H9 (cell line): ENCODE measurements at regions not wholly inside any gene's neighbourhood (a gene's known extent, or its start where the extent isn't known, plus 50 kb on each side); places are given as distances from the start of the nearest gene placed in this dataset.

Experiments
- DNase-seq: peaks from one replicate; pipeline ENCODE4 v3.0.0-alpha.2; 2017
- H2AFZ ChIP-seq: one replicate; pipeline ENCODE4 v1.6.1; 2013; ENCODE audit warnings: mild to moderate bottlenecking, low read length, control low read depth, moderate library complexity
- H2AK5ac ChIP-seq: 2 replicates; pipeline ENCODE4 v1.6.1; 2013; ENCODE audit warnings: low read length, control low read depth, mixed read lengths; ENCODE audit not compliant: insufficient read length
- H2BK120ac ChIP-seq: one replicate; pipeline ENCODE4 v1.6.1; 2013; ENCODE audit warnings: low read depth, mild to moderate bottlenecking, low read length, control low read depth, inconsistent platforms; ENCODE audit not compliant: poor library complexity, severe bottlenecking
- H2BK12ac ChIP-seq: 2 replicates; pipeline ENCODE4 v1.6.1; 2013; ENCODE audit warnings: low read length, control low read depth, mixed read lengths, low read depth; ENCODE audit not compliant: insufficient read length
- H2BK15ac ChIP-seq: 2 replicates; pipeline ENCODE4 v1.6.1; 2013; ENCODE audit warnings: low read depth, low read length, control low read depth
- H2BK20ac ChIP-seq: one replicate; pipeline ENCODE4 v1.6.1; 2013; ENCODE audit warnings: low read depth, mild to moderate bottlenecking, low read length, control low read depth, inconsistent platforms; ENCODE audit not compliant: poor library complexity, severe bottlenecking
- H2BK5ac ChIP-seq: 2 replicates; pipeline ENCODE4 v1.6.1; 2013; ENCODE audit warnings: low read length, control low read depth, mixed read lengths; ENCODE audit not compliant: insufficient read length
- H3K14ac ChIP-seq: 2 replicates; pipeline ENCODE4 v1.6.1; 2013; ENCODE audit warnings: low read length, control low read depth; ENCODE audit not compliant: insufficient read depth
- H3K18ac ChIP-seq: 2 replicates; pipeline ENCODE4 v1.6.1; 2013; ENCODE audit warnings: low read depth, mild to moderate bottlenecking, mixed read lengths, low read length, control low read depth; ENCODE audit not compliant: insufficient read length
- H3K23ac ChIP-seq: 2 replicates; pipeline ENCODE4 v1.6.1; 2013; ENCODE audit warnings: low read length, control low read depth, mixed read lengths, low read depth; ENCODE audit not compliant: insufficient read length
- H3K23me2 ChIP-seq: 2 replicates; pipeline ENCODE4 v1.6.1; 2013; ENCODE audit warnings: low read depth, mild to moderate bottlenecking, mixed read lengths, low read length, control low read depth; ENCODE audit not compliant: insufficient read length, poor library complexity, severe bottlenecking
- H3K27ac ChIP-seq: 2 replicates; pipeline ENCODE4 v1.5.1; 2013; ENCODE audit warnings: low read length, control low read depth, mixed read lengths, low read depth; ENCODE audit not compliant: insufficient read length
- H3K27me3 ChIP-seq: 2 replicates; pipeline ENCODE4 v1.6.1; 2013; ENCODE audit warnings: low read length, control low read depth, inconsistent platforms; ENCODE audit not compliant: insufficient read depth
- H3K4ac ChIP-seq: 2 replicates; pipeline ENCODE4 v1.6.1; 2013; ENCODE audit warnings: low read depth, mild to moderate bottlenecking, control low read depth, inconsistent platforms, low read length, moderate library complexity
- H3K4me1 ChIP-seq: 2 replicates; pipeline ENCODE4 v1.6.1; 2013; ENCODE audit warnings: low read length, control low read depth, inconsistent platforms; ENCODE audit not compliant: insufficient read depth
- H3K4me2 ChIP-seq: 2 replicates; pipeline ENCODE4 v1.6.1; 2013; ENCODE audit warnings: low read length, control low read depth, mixed read lengths; ENCODE audit not compliant: insufficient read length, insufficient read depth
- H3K56ac ChIP-seq: 2 replicates; pipeline ENCODE4 v1.6.1; 2013; ENCODE audit warnings: low read depth, mild to moderate bottlenecking, mixed read lengths, low read length, control low read depth; ENCODE audit not compliant: insufficient read length
- H3K79me1 ChIP-seq: 2 replicates; pipeline ENCODE4 v1.6.1; 2013; ENCODE audit warnings: low read depth, mild to moderate bottlenecking, moderate library complexity, low read length, control low read depth, inconsistent platforms; ENCODE audit not compliant: insufficient read depth, poor library complexity, severe bottlenecking
- H3K79me2 ChIP-seq: 2 replicates; pipeline ENCODE4 v1.6.1; 2013; ENCODE audit warnings: low read length, control low read depth, inconsistent platforms; ENCODE audit not compliant: insufficient read depth
- H3K9ac ChIP-seq: 2 replicates; pipeline ENCODE4 v1.6.1; 2013; ENCODE audit warnings: low read length, control low read depth, mixed read lengths; ENCODE audit not compliant: insufficient read length; ENCODE audit errors: extremely low read depth
- H3K9me3 ChIP-seq: one replicate; pipeline ENCODE4 v1.6.1; 2013; ENCODE audit warnings: low read depth, low read length, inconsistent platforms; ENCODE audit not compliant: control insufficient read depth
- H3T11ph ChIP-seq: one replicate; pipeline ENCODE4 v1.6.1; 2013; ENCODE audit warnings: mild to moderate bottlenecking, low read length, control low read depth, inconsistent platforms
- H4K20me1 ChIP-seq: one replicate; pipeline ENCODE4 v1.6.1; 2013; ENCODE audit not compliant: control insufficient read depth, insufficient read length, insufficient read depth
- H4K5ac ChIP-seq: 2 replicates; pipeline ENCODE4 v1.6.1; 2013; ENCODE audit warnings: low read depth, mild to moderate bottlenecking, mixed read lengths, low read length, control low read depth; ENCODE audit not compliant: insufficient read length
- H4K8ac ChIP-seq: replicated peaks from 2 replicates; pipeline ENCODE4 v1.6.1; 2013; ENCODE audit warnings: low read length, control low read depth, mixed read lengths, low read depth; ENCODE audit not compliant: insufficient read length
- H4K91ac ChIP-seq: 2 replicates; pipeline ENCODE4 v1.6.1; 2013; ENCODE audit warnings: low read depth, mild to moderate bottlenecking, moderate library complexity, mixed read lengths, low read length, control low read depth; ENCODE audit not compliant: insufficient read length
- H3K27ac Mint-ChIP-seq, 3 experiments: 2 replicates in 2 of 3; 3 replicates in 1 of 3; pipeline ENCODE4 v1.8.0; 2020 to 2021; ENCODE audit warnings: mixed read lengths in 3 of 3, mild to moderate bottlenecking in 1 of 3, moderate library complexity in 1 of 3
- H3K27me3 Mint-ChIP-seq: 2 replicates; pipeline ENCODE4 v1.8.0; 2021; ENCODE audit warnings: low read depth, mild to moderate bottlenecking, moderate library complexity, mixed read lengths
- H3K36me3 Mint-ChIP-seq, 3 experiments: 2 replicates in 2 of 3; 3 replicates in 1 of 3; pipeline ENCODE4 v1.8.0; 2020 to 2021; ENCODE audit warnings: low read depth in 3 of 3, mixed read lengths in 3 of 3; ENCODE audit not compliant: insufficient read depth in 1 of 3
- H3K4me1 Mint-ChIP-seq, 2 experiments: 2 replicates each; pipeline ENCODE4 v1.8.0; 2020; ENCODE audit warnings: mixed read lengths in 2 of 2
- H3K4me3 Mint-ChIP-seq, 2 experiments: 2 replicates in 1 of 2; 3 replicates in 1 of 2; pipeline ENCODE4 v1.8.0; 2020 to 2021; ENCODE audit warnings: mild to moderate bottlenecking in 2 of 2, mixed read lengths in 2 of 2, moderate library complexity in 1 of 2
- H3K9me3 Mint-ChIP-seq, 2 experiments: 2 replicates in 1 of 2; 3 replicates in 1 of 2; pipeline ENCODE4 v1.8.0; 2020; ENCODE audit warnings: mild to moderate bottlenecking in 2 of 2, mixed read lengths in 2 of 2, moderate library complexity in 1 of 2
- WGBS: extraction: QIAGEN DNeasy Blood & Tissue Kit; methylation state at CpG from one replicate; pipeline ENCODE4 v1.1.7; 2013; ENCODE audit warnings: missing lambda C conversion rate, low lambda C conversion rate, mixed read lengths; ENCODE audit not compliant: insufficient read length; ENCODE audit errors: extremely low coverage; 5-methylcytosine and 5-hydroxymethylcytosine counted together
- TF ChIP-seq, protein P1 (sequence below): fragments of 200-600 bp; sonication (generic); conservative IDR thresholded peaks from 3 replicates; pipeline ENCODE4 v1.8.0; 2021; ENCODE audit warnings: antibody characterized with exemption, mild to moderate bottlenecking

DNA sequence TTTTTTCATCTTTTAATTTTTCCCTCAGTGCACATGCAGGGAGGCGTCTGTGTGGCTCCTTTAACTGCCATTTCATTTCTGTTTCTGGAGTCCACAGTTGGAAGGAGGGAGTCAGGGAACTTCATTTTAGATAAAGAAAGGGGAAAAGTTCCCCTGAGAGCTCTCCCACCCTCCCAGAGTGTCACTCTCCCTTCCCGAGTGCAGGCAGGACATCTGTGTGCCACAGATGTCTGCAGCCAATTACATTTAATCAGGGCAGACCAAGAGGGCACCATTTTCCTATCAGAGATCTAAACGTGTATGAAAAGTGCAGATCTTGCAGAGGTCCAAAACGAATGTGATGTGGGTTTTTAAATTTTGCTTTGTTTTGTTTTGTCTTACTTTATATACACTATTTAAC, 96.6 kb downstream of the PXDC1 start:
- Histone ChIP-seq H3K18ac (no peak overlapping the region), H4K20me1 (no peaks in the 10 kb centered on the region)
- H3K4me3 Mint-ChIP-seq, result no peak overlapping the region

More for the DNA sequence above, 96.6 kb downstream of the PXDC1 start:
- H3K27me3 ChIP-seq, result no peaks in the 10 kb centered on the region
- no peak overlapping the region for H3K27ac ChIP-seq
- H3K9ac ChIP-seq, result no peak overlapping the region
- no peaks in the 10 kb centered on the region for H3K36me3 Mint-ChIP-seq
- H2AFZ ChIP-seq, result no peak overlapping the region
- H3K23ac ChIP-seq, result no peak overlapping the region
- no peaks in the 10 kb centered on the region for H3K23me2 ChIP-seq
- no peak overlapping the region for H2AK5ac ChIP-seq
- TF ChIP-seq, protein P1, sequence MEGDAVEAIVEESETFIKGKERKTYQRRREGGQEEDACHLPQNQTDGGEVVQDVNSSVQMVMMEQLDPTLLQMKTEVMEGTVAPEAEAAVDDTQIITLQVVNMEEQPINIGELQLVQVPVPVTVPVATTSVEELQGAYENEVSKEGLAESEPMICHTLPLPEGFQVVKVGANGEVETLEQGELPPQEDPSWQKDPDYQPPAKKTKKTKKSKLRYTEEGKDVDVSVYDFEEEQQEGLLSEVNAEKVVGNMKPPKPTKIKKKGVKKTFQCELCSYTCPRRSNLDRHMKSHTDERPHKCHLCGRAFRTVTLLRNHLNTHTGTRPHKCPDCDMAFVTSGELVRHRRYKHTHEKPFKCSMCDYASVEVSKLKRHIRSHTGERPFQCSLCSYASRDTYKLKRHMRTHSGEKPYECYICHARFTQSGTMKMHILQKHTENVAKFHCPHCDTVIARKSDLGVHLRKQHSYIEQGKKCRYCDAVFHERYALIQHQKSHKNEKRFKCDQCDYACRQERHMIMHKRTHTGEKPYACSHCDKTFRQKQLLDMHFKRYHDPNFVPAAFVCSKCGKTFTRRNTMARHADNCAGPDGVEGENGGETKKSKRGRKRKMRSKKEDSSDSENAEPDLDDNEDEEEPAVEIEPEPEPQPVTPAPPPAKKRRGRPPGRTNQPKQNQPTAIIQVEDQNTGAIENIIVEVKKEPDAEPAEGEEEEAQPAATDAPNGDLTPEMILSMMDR, result no peak
- no peak overlapping the region for H2BK120ac ChIP-seq
- no peak overlapping the region for H3K27ac Mint-ChIP-seq
- no peak overlapping the region for H2BK20ac ChIP-seq
- no peaks in the 10 kb centered on the region for H3K4me1 Mint-ChIP-seq
- no peak for DNase-seq
- peaks cover 2% of the 10 kb centered on the region for H3K27me3 Mint-ChIP-seq
- no peak overlapping the region for H3K4me2 ChIP-seq
- H3K4ac ChIP-seq, result no peak overlapping the region
- H2BK5ac ChIP-seq, result no peak overlapping the region
- no peaks in the 10 kb centered on the region for H3K79me2 ChIP-seq
- H2BK12ac ChIP-seq, result no peak overlapping the region
- H3K9me3 Mint-ChIP-seq, result no peaks in the 10 kb centered on the region; a peak in 1 of 5 replicates
- no peak overlapping the region for H4K8ac ChIP-seq
- no peak overlapping the region for H2BK15ac ChIP-seq
- H3K4me1 ChIP-seq, result no peaks in the 10 kb centered on the region
- no peaks in the 10 kb centered on the region for H3K79me1 ChIP-seq
- no peak overlapping the region for H4K5ac ChIP-seq
- no peak overlapping the region for H3K56ac ChIP-seq
- no peaks in the 10 kb centered on the region for H3K9me3 ChIP-seq
- WGBS, result no CpG with 5 or more reads among the region's 4 CpGs
- H3T11ph ChIP-seq, result no peak overlapping the region
- no peak overlapping the region for H3K14ac ChIP-seq
- H4K91ac ChIP-seq, result no peak overlapping the region
